ENCODE measurements at regions not wholly inside any gene's neighbourhood (a gene's known extent, or its start where the extent isn't known, plus 50 kb on each side); places are given as distances from the start of the nearest gene placed in this dataset.
A peak's percentile ranks its signal among the peaks of the same experiment; 100 is the strongest.

DNA sequence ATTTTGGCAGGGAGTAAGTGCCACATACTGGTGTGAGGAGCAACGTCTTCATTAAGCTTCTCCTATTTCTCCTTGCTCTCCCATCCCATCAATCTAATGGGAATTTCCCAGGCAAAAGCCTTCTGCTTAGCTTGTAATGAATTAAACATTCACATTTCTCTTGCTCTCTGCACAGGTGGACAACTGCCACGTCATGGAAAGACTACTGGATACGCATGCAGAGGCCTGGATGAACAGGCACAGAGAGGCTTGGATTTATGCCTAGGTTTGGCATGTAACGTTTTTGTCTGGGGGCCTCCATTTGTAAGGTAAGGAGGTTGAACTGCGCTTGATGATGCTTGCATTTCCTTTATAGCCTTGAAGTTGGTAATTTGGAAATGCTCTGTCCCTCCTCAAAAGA, 374.8 kb downstream of the KLF12 start:
- no peaks in the 10 kb centered on the region for H3K36me3 ChIP-seq
- DNase-seq (ENCODE audit: low read depth in 1 of 2, low spot score in 1 of 2): no peak
- no peaks in the 10 kb centered on the region for H3K27me3 ChIP-seq
- H3K9me3 ChIP-seq (ENCODE audit: low read depth): no peaks in the 10 kb centered on the region
- H3K27ac ChIP-seq: no peak overlapping the region
- TF ChIP-seq, protein P1, sequence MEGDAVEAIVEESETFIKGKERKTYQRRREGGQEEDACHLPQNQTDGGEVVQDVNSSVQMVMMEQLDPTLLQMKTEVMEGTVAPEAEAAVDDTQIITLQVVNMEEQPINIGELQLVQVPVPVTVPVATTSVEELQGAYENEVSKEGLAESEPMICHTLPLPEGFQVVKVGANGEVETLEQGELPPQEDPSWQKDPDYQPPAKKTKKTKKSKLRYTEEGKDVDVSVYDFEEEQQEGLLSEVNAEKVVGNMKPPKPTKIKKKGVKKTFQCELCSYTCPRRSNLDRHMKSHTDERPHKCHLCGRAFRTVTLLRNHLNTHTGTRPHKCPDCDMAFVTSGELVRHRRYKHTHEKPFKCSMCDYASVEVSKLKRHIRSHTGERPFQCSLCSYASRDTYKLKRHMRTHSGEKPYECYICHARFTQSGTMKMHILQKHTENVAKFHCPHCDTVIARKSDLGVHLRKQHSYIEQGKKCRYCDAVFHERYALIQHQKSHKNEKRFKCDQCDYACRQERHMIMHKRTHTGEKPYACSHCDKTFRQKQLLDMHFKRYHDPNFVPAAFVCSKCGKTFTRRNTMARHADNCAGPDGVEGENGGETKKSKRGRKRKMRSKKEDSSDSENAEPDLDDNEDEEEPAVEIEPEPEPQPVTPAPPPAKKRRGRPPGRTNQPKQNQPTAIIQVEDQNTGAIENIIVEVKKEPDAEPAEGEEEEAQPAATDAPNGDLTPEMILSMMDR (IDR thresholded peaks at IDR 0.05; ENCODE audit: low read depth, low read length): no peak
- H3K4me3 ChIP-seq: no peak overlapping the region
- no peaks in the 10 kb centered on the region for H3K4me1 ChIP-seq (ENCODE audit: low read depth)

DNA sequence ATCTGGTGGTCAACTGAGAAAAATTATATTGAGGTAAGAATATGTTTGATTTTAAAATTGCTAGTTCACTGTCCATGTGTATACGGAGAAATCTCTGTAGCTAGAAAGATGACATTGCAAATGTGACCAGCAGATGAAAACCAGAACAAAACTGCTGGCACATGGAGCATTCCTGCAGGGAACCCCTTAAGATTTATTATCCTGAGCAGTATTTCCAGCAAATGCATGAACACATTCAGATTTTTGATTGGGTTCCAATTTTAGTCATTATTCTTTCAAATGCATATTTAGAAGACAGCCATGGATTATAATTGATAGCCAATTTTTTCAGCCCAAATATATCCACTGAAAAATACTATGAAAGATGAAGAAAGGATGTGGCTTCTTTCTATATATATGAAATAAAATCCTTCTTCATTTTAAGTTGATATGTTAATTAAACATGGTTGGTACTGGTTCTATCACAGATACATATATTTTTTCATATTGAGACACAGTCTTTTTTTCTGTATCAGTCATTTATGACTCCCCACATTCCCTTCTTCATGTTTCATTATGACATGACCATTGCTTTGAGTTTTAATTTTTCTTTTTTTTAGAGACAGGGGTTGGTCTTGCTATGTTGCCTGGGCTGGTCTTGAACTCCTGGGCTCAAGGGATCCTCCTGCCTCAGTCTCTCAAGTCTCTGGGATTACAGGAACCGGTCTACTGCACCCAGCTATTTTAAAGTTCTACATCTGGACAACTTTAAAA, 376.5 kb downstream of the KLF12 start:
- no peak overlapping the region for H3K27ac ChIP-seq
- DNase-seq (ENCODE audit: low read depth in 1 of 2, low spot score in 1 of 2): no peak
- H3K4me1 ChIP-seq (ENCODE audit: low read depth): no peaks in the 10 kb centered on the region
- TF ChIP-seq, protein P1 (IDR thresholded peaks at IDR 0.05; ENCODE audit: low read depth, low read length): no peak
- H3K9me3 ChIP-seq (ENCODE audit: low read depth): no peaks in the 10 kb centered on the region
- no peak overlapping the region for H3K4me3 ChIP-seq
- H3K27me3 ChIP-seq: no peaks in the 10 kb centered on the region
- H3K36me3 ChIP-seq: no peaks in the 10 kb centered on the region

DNA sequence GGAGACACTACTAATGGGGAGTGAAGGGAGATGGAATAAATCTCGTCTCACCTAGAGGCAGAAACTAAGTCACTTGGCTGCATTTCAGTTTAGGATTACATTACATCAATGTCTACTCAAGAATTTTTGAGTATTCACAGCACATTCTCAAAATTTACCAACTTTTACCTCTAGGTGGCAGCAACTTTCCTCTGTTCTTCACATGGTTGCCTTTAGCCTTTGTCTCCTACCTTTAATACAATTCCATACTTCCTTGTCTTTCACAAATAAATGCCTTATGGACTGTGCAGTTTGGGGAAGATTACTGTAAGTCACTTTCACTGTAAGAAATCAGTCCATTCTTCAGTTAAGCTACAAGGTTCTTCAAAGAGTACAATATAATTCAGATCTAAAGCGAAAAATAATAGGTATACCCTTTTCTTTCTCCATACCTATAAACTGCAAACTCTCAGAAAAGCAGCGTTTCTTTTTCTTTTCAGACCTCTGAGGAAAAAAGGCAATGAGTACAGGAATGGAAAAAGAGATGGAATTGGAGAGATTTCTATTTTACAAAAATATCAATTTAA, 379.4 kb downstream of the KLF12 start:
- no peak overlapping the region for H3K4me3 ChIP-seq
- no peaks in the 10 kb centered on the region for H3K9me3 ChIP-seq (ENCODE audit: low read depth)
- peak; percentile 69 to 77 for DNase-seq (ENCODE audit: low read depth in 1 of 2, low spot score in 1 of 2)
- no peaks in the 10 kb centered on the region for H3K27me3 ChIP-seq
- TF ChIP-seq, protein P1 (IDR thresholded peaks at IDR 0.05; ENCODE audit: low read depth, low read length): peak; percentile 61
- H3K27ac ChIP-seq: no peak overlapping the region
- H3K36me3 ChIP-seq: no peaks in the 10 kb centered on the region
- no peaks in the 10 kb centered on the region for H3K4me1 ChIP-seq (ENCODE audit: low read depth)

DNA sequence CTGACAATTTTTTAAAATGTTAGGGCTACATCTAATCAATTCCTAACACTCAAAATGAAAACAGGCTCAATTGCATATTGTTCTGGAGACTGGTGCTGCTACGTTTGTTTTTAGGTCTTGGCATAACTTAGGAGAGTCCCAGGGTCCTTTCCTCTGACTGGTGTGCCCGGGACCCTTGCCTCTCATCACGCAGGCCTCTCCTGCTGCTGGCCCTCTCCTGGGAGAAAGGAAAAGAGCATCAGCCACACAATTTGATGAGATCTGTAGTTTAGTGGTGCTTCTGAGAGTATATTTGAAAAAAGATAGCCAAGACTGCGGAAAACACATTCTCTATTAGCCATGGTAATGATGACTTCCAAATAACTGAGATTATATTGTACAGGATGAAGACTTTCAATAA, 380.0 kb downstream of the KLF12 start:
- Histone ChIP-seq H3K4me1 (ENCODE audit: low read depth) (no peaks in the 10 kb centered on the region), H3K9me3 (ENCODE audit: low read depth) (no peaks in the 10 kb centered on the region), H3K4me3 (no peak overlapping the region), H3K27me3 (no peaks in the 10 kb centered on the region), H3K27ac (no peak overlapping the region), H3K36me3 (no peaks in the 10 kb centered on the region)
- TF ChIP-seq, protein P1 (IDR thresholded peaks at IDR 0.05; ENCODE audit: low read depth, low read length): no peak
- no peak for DNase-seq (ENCODE audit: low read depth in 1 of 2, low spot score in 1 of 2)

DNA sequence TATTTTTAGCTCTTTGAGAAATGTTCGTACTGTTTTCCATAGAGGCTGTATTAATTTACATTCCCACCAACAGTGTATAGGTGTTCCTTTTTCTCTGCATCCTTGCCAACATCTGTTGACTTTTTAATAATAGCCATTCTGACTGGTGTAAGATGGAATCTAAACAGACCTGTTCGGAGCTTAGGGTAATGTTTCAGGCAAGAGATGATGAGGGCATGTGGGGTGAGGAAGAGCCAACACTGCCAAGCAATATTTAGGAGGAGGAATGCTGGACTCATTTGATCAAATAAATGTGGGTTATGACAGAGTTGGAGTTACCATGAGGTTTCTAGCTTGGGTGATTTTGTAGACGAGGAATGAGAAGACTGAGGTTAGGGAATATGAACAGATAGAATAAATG, 382.9 kb downstream of the KLF12 start:
- Histone ChIP-seq H3K27me3 (no peaks in the 10 kb centered on the region), H3K27ac (no peak overlapping the region), H3K9me3 (ENCODE audit: low read depth) (no peaks in the 10 kb centered on the region), H3K4me3 (no peak overlapping the region), H3K36me3 (no peaks in the 10 kb centered on the region), H3K4me1 (ENCODE audit: low read depth) (no peaks in the 10 kb centered on the region)
- DNase-seq (ENCODE audit: low read depth in 1 of 2, low spot score in 1 of 2): no peak
- TF ChIP-seq, protein P1 (IDR thresholded peaks at IDR 0.05; ENCODE audit: low read depth, low read length): no peak

All from cardiac muscle cell (in vitro differentiated cells and primary cell).